ENCODE measurements at regions not wholly inside any gene's neighbourhood (a gene's known extent, or its start where the extent isn't known, plus 50 kb on each side); places are given as distances from the start of the nearest gene placed in this dataset.
"Not testable (repeated sequence)": the region's sequence is repeated elsewhere in the genome, so short reads cannot be mapped to it uniquely, and the experiment has no call there.

- DNase-seq: not testable (repeated sequence)
These were observed 68.7 kb upstream of the LIPC start for GRCh38 chr15:58363118-58363517.

GRCh38 chr15:58363673-58364072, 68.1 kb upstream of the LIPC start:
- not testable (repeated sequence) for DNase-seq

DNA sequence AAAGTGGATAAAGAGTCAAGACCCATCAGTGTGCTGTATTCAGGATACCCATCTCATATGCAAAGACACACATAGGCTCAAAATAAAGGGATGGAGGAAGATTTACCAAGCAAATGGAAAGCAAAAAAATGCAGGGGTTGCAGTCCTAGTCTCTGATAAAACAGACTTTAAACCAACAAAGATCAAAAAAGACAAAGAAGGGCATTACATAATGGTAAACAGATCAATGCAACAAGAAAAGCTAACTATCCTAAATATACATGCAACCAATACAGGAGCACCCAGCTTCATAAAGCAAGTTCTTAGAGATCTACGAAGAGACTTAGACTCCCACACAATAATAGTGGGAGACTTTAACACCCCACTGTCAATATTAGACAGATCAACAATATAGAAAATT, 66.7 kb upstream of the LIPC start:
- not testable (repeated sequence) for DNase-seq

DNA sequence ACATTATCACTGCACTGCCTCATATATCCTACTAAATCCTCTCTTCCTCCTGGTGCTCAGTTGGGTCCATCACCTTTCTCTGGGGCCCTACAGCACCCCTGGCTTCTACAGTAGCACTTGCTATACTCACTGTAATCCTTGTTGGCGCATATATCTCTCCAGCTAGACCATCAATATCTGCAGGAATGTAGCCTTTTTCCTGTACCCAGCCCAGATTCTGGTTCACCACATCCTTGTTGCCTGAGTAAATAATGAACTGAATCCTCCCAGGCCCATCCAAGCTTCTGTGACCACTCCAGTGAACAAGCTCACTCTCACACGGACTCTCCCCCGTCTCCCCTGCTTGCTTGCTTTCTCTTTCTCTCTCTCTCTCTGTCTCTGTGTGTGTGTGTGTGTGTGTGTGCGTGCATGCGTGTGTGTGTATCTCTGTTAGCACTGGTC, 62.5 kb upstream of the LIPC start:
- DNase-seq: peak; percentile 31

DNA sequence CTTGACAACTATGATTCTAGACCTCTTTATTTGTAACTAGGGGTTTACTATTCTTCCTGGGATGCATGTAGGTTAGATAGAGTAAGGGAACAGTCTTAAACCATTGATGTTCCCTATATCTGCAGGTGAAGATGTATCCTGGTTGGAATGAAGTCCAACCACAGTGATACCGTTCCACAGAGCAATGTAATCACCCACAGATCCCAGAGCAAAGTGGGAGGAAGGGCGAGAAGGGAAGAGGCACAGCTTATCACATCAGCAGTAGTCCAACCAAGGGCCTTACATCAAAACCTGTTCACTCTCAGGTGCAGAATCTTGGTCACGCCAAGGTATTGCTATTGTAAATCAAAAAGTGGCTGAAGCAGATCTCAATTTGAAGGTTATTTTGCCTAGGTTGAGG, 61.8 kb upstream of the LIPC start:
- no peak for DNase-seq

DNA sequence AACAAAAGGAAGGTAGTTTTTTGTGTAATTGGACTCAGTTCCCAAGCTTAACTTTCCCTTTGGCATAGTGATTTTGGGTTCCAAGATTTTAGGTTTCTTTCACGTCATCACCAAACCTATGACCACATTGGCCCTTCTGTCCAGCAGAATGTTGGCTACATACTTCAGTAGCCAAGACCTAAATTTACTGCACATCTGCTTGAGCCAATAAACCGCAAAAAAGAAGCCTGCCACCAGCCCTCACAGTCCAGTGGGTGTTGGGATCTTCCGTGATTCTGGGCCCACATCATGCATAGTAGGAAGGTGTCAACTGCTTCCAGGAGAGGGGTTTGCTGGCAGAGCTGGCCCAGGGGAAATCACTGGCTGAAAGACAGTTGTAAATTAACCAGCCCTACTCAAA, 57.6 kb upstream of the LIPC start:
- no peak for DNase-seq

DNA sequence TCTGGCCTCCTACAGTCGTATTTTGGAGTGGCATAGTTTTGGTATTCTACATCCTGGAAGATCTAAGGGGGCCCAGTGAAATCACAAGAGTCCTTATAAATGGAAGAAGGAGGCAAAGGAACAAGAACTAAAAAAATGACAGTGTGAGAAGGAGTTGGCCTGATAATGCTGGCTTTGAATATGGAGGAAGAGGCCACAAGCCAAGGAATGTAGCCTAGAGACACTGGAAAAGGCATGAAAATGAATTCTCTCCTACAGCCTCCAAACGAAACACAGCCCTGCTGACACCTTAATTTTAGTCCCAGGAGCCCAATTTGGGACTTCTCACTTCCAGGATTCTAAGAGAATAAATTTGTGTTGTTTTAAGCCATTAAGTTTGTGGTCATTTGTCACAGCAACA, 54.6 kb upstream of the LIPC start:
- no peak for DNase-seq

DNA sequence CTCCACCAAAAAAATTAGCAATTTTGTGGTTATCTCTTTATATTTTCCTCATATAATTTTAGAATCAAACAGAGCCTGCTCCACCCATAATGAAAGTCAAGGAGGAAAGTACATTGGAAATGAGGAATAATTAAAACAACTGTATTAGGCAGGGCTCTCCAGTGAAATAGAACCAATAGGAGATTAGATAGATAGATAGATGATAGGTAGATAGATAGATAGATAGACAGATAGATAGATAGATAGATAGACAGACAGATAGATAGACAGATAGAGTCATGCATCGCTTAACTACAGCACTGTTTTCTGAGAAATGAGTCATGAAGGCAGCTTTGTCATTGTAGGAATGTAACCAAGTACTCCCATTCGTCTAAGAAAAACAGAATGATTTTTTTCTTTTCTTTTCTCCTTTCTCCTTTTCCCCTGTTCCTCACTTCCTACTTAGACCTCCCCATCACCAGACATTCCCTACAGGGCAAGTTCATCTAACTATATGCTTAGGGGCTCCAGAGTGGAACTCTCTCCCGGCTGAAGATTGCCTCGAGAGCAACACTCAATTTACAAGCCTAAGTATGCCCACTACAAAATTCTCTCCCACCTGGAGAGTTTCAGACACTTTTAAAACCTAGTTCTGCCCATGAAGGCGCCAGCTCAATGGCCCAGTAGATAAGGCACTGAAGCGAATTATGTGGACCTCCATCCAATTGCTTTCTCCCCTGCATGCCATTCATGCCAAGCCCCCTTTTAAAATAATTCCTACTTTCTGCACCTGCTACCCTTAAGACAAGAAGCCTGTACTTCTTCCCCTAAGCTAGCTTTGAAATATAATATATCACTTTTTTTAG, 53.3 kb upstream of the LIPC start:
- DNase-seq: no peak

DNA sequence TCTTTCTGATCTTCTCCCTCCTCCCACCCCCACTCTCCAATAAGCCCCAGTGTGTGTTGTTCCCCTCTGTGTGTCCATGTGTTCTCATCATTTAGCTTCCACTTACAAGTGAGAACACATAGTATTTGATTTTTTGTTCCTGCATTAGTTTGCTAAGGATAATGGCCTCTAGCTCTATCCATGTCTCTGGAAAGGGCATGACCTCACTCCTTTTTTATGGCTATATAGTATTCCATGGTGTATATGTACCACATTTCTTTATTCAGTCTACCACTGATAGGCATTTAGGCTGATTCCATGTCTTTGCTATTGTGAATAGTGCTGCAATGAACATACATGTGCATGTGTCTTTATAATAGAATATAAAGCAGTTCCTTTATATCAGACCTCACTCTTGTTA, 52.3 kb upstream of the LIPC start:
- DNase-seq: not testable (repeated sequence)

- DNase-seq: no peak
These were observed 51.4 kb upstream of the LIPC start for GRCh38 chr15:58380280-58380945.

DNA sequence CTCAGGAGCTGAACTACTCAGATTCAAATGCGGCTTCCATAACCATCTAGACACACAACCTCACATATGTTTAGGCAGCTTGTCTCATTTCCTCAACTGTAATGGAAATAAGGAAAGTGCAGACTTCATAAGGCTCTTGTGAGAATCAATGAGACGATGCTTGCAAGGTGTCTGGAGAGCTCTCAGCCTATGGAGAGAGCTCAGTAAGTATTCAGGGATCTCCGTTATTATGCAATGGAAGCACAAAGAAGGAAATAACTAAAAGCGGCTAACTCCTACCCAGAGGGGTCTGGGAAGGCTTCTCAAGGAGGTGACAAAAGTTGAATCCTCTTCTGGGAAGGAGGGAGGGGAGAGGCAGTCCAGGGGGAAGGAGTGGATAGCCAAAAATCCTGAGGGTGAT, 50.1 kb upstream of the LIPC start:
- no peak for DNase-seq
